ENCODE measurements at regions not wholly inside any gene's neighbourhood (a gene's known extent, or its start where the extent isn't known, plus 50 kb on each side); places are given as distances from the start of the nearest gene placed in this dataset.
"Not testable (repeated sequence)": the region's sequence is repeated elsewhere in the genome, so short reads cannot be mapped to it uniquely, and the experiment has no call there.

GRCh38 chr5:130331332-130331731 is 427.1 kb downstream of the CHSY3 start:
- DNase-seq (ENCODE audit: low read depth, low spot score) = no peak
- no peaks in the 10 kb centered on the region for H3K9me3 ChIP-seq (ENCODE audit: low read depth, low read length)
- TF ChIP-seq POLR2AphosphoS5 (IDR thresholded peaks at IDR 0.05; ENCODE audit: borderline replicate concordance, low read depth, low read length) (no peak), EZH2 (IDR thresholded peaks at IDR 0.05) (no peak), FOXP2 (optimal IDR thresholded peaks at IDR 0.05; ENCODE audit: control extremely low read depth, extremely low read length, insufficient read depth) (no peak)
- H3K4me3 ChIP-seq = no peak overlapping the region
- H3K27ac ChIP-seq = no peak overlapping the region
- no peak overlapping the region for H3K9ac ChIP-seq (ENCODE audit: insufficient read length)
- H3K36me3 ChIP-seq (ENCODE audit: insufficient read depth, low read length) = no peaks in the 10 kb centered on the region

- DNase-seq (ENCODE audit: low read depth, low spot score) = no peak
- no peak overlapping the region for H3K4me3 ChIP-seq
- no peak overlapping the region for H3K9ac ChIP-seq (ENCODE audit: insufficient read length)
- H3K36me3 ChIP-seq (ENCODE audit: insufficient read depth, low read length) = no peaks in the 10 kb centered on the region
- no peaks in the 10 kb centered on the region for H3K9me3 ChIP-seq (ENCODE audit: low read depth, low read length)
- no peak overlapping the region for H3K27ac ChIP-seq
- TF ChIP-seq POLR2AphosphoS5 (IDR thresholded peaks at IDR 0.05; ENCODE audit: borderline replicate concordance, low read depth, low read length) (no peak), EZH2 (IDR thresholded peaks at IDR 0.05) (no peak), FOXP2 (optimal IDR thresholded peaks at IDR 0.05; ENCODE audit: control extremely low read depth, extremely low read length, insufficient read depth) (no peak)
These were observed 420.8 kb downstream of the CHSY3 start for GRCh38 chr5:130324953-130325671.

GRCh38 chr5:130323804-130324454 is 419.7 kb downstream of the CHSY3 start:
- no peak for DNase-seq (ENCODE audit: low read depth, low spot score)
- H3K9me3 ChIP-seq (ENCODE audit: low read depth, low read length) = no peaks in the 10 kb centered on the region
- H3K27ac ChIP-seq = no peak overlapping the region
- TF ChIP-seq POLR2AphosphoS5 (IDR thresholded peaks at IDR 0.05; ENCODE audit: borderline replicate concordance, low read depth, low read length) (no peak), FOXP2 (optimal IDR thresholded peaks at IDR 0.05; ENCODE audit: control extremely low read depth, extremely low read length, insufficient read depth) (no peak), EZH2 (IDR thresholded peaks at IDR 0.05) (no peak)
- no peak overlapping the region for H3K4me3 ChIP-seq
- no peaks in the 10 kb centered on the region for H3K36me3 ChIP-seq (ENCODE audit: insufficient read depth, low read length)
- H3K9ac ChIP-seq (ENCODE audit: insufficient read length) = no peak overlapping the region

GRCh38 chr5:130321931-130322330 is 417.7 kb downstream of the CHSY3 start:
- Histone ChIP-seq H3K4me3 (no peak overlapping the region), H3K27ac (no peak overlapping the region), H3K36me3 (ENCODE audit: insufficient read depth, low read length) (no peaks in the 10 kb centered on the region), H3K9ac (ENCODE audit: insufficient read length) (no peak overlapping the region), H3K9me3 (ENCODE audit: low read depth, low read length) (no peaks in the 10 kb centered on the region)
- TF ChIP-seq FOXP2 (optimal IDR thresholded peaks at IDR 0.05; ENCODE audit: control extremely low read depth, extremely low read length, insufficient read depth) (no peak), EZH2 (IDR thresholded peaks at IDR 0.05) (no peak), POLR2AphosphoS5 (IDR thresholded peaks at IDR 0.05; ENCODE audit: borderline replicate concordance, low read depth, low read length) (no peak)
- no peak for DNase-seq (ENCODE audit: low read depth, low spot score)

- H3K9ac ChIP-seq (ENCODE audit: insufficient read length) = no peak overlapping the region
- TF ChIP-seq EZH2 (IDR thresholded peaks at IDR 0.05) (no peak), POLR2AphosphoS5 (IDR thresholded peaks at IDR 0.05; ENCODE audit: borderline replicate concordance, low read depth, low read length) (no peak), FOXP2 (optimal IDR thresholded peaks at IDR 0.05; ENCODE audit: control extremely low read depth, extremely low read length, insufficient read depth) (no peak)
These were observed 412.9 kb downstream of the CHSY3 start for GRCh38 chr5:130316971-130317680.

DNA sequence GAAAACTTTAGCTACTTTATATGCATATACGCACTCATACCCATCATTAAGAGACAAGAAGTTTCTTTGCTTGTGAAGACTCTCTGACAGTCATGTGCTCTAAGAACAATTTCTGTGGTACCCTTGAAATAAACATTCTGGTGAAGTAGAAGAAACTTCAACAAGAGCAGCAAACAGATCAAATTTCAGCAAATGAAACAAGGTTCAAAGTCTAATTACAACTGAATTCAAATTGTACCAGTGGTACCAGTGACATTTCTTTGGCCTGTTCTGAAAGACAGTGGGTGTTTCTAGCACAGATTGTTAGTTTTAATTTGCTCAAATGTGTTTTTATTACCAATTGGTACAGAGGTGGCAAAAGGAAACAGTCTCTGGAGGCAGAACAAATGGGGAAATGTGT is 391.0 kb downstream of the CHSY3 start:
- H3K27ac ChIP-seq = no peak overlapping the region
- no peaks in the 10 kb centered on the region for H3K36me3 ChIP-seq (ENCODE audit: insufficient read depth, low read length)
- no peaks in the 10 kb centered on the region for H3K9me3 ChIP-seq (ENCODE audit: low read depth, low read length)
- TF ChIP-seq EZH2 (IDR thresholded peaks at IDR 0.05) (no peak), POLR2AphosphoS5 (IDR thresholded peaks at IDR 0.05; ENCODE audit: borderline replicate concordance, low read depth, low read length) (no peak)
- no peak for DNase-seq (ENCODE audit: low read depth, low spot score)
- no peak overlapping the region for H3K4me3 ChIP-seq
- no peak overlapping the region for H3K9ac ChIP-seq (ENCODE audit: insufficient read length)

More at GRCh38 chr5:130316971-130317680, 412.9 kb downstream of the CHSY3 start:
- H3K36me3 ChIP-seq (ENCODE audit: insufficient read depth, low read length) = no peaks in the 10 kb centered on the region
- no peak for DNase-seq (ENCODE audit: low read depth, low spot score)
- no peaks in the 10 kb centered on the region for H3K9me3 ChIP-seq (ENCODE audit: low read depth, low read length)
- no peak overlapping the region for H3K4me3 ChIP-seq
- H3K27ac ChIP-seq = no peak overlapping the region

- not testable (repeated sequence) for H3K9ac ChIP-seq (ENCODE audit: insufficient read length); H3K4me3 ChIP-seq; DNase-seq (ENCODE audit: low read depth, low spot score); H3K9me3 ChIP-seq (ENCODE audit: low read depth, low read length); H3K27ac ChIP-seq; H3K36me3 ChIP-seq (ENCODE audit: insufficient read depth, low read length)
These were observed 390.5 kb downstream of the CHSY3 start for GRCh38 chr5:130294798-130295197.

DNA sequence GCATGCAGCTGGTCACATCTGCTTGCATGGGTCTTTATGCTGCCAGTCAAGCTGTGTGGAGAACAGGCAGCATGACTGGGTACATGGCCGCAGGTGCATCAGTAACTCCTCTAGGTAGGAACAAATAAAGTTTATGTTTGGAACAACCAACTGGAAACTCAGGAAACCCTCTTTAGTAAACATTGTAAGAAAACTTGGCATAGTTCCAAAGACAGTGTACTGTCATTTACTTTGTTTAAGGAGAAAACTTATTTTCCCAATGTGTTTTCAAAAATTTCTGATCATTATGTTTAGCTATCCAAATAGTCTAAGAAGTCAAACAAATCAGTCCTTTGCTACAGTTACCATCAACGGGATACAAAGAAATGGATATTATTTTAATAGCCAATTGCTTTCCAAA is 386.0 kb downstream of the CHSY3 start:
- no peak for TF ChIP-seq POLR2AphosphoS5 (IDR thresholded peaks at IDR 0.05; ENCODE audit: borderline replicate concordance, low read depth, low read length)
- TF ChIP-seq EZH2 (IDR thresholded peaks at IDR 0.05) = no peak
- TF ChIP-seq FOXP2 (optimal IDR thresholded peaks at IDR 0.05; ENCODE audit: control extremely low read depth, extremely low read length, insufficient read depth) = no peak
- no peak for DNase-seq (ENCODE audit: low read depth, low spot score)
- Histone ChIP-seq H3K9me3 (ENCODE audit: low read depth, low read length) (no peaks in the 10 kb centered on the region), H3K36me3 (ENCODE audit: insufficient read depth, low read length) (no peaks in the 10 kb centered on the region), H3K27ac (no peak overlapping the region), H3K9ac (ENCODE audit: insufficient read length) (no peak overlapping the region), H3K4me3 (no peak overlapping the region)
